Heart left ventricle (tissue), 13 donors: ENCODE measurements at regions not wholly inside any gene's neighbourhood (a gene's known extent, or its start where the extent isn't known, plus 50 kb on each side); places are given as distances from the start of the nearest gene placed in this dataset.

Source experiments
- POLR2A ChIP-seq, 2 donors: fragments of 450-650 bp; IDR thresholded peaks; one replicate each; pipeline ENCODE4 v1.6.1; 2017; ENCODE audit warnings: antibody characterized with exemption in 2 of 2, mild to moderate bottlenecking in 2 of 2, moderate library complexity in 2 of 2
- TF ChIP-seq, protein P1 (sequence below), 12 donors: fragments of 200-600 bp; sonication (generic) in 4 of 12; IDR thresholded peaks; one replicate each; pipeline versions ENCODE4 v1.5.0 to v1.8.0; 2018 to 2022; ENCODE audit warnings: antibody characterized with exemption in 12 of 12, mild to moderate bottlenecking in 5 of 12
- donor health status: ischemic (EF 13 %, LVEDD 7.1; RV severe dilation, severe dysfunction).
- donor health status: DM: no; HTN: yes; CAD: no.
- donor health status: DM: no; HTN: no; CAD: no.
- donor health status: ischemic (EF 25% LVEDD 6.9; RV normal size, moderate dysfunction).
- donor health status: ischemic (EF 25% LVEDD 5.7; RV mildly dilated, moderate dysfunction).
- donor health status: ischemic (EF 35%, LVEDD 5.7; RV mildly dilated, moderate dysfunction).
- donor health status: nonischemic (EF 11% LVEDD 7.7; RV severe dilation, severe dysfunction).
- donor health status: DM: yes; HTN: yes; CAD: no.
- donor health status: PGD.
- donor health status: ischemic (EF 29% LVEDD 5.4; RV normal size, mild dysfunction).
- donor health status: nonischemic (EF 23%, LVEDD 6.1; RV moderate dilation, normal function).

DNA sequence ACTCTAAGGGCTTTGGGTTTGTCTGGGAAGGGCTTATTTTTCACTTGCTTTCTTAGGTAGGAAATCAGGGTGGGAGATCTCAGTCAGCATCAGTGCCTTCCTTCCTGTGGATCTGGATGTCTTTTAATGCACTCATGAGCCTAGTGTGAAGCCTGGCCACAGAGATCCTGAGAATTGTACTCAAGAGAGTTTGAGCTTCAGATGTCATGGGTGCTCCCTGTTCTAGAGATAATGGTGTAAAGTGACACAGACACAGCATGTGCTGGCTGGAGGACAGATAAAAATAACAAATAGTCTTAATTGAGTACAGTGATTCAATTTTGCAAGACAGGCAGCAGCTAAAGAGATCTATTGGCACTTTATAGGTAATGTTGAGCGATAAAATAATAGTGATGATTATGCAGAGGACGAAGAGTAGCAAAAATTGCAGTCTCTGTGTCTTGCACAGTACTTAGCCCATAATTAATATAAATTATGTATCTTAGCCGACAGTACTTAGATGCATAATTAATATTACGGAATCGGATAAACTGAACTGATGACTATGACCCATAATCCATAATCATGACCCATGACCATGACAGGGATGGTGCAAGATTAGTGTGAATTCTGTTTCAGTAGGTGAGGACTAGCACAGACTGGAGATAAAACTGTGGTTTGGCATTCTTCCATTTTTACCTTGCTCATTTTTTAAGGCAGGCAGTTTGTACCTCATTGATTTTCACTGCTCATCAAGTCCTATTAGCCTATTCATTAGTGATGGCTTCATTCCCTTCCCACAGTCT is 408.7 kb upstream of the PIK3R1 start:
- TF ChIP-seq, protein P1, sequence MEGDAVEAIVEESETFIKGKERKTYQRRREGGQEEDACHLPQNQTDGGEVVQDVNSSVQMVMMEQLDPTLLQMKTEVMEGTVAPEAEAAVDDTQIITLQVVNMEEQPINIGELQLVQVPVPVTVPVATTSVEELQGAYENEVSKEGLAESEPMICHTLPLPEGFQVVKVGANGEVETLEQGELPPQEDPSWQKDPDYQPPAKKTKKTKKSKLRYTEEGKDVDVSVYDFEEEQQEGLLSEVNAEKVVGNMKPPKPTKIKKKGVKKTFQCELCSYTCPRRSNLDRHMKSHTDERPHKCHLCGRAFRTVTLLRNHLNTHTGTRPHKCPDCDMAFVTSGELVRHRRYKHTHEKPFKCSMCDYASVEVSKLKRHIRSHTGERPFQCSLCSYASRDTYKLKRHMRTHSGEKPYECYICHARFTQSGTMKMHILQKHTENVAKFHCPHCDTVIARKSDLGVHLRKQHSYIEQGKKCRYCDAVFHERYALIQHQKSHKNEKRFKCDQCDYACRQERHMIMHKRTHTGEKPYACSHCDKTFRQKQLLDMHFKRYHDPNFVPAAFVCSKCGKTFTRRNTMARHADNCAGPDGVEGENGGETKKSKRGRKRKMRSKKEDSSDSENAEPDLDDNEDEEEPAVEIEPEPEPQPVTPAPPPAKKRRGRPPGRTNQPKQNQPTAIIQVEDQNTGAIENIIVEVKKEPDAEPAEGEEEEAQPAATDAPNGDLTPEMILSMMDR (IDR thresholded peaks at IDR 0.05) = no peak
- TF ChIP-seq POLR2A (IDR thresholded peaks at IDR 0.05) = no peak
